ENCODE measurements at regions not wholly inside any gene's neighbourhood (a gene's known extent, or its start where the extent isn't known, plus 50 kb on each side); places are given as distances from the start of the nearest gene placed in this dataset.
A peak's percentile ranks its signal among the peaks of the same experiment; 100 is the strongest.

GRCh38 chr15:98562331-98562937, 85.9 kb upstream of the IGF1R start:
- Histone ChIP-seq H3K27ac (no peak overlapping the region), H3K4me3 (no peak overlapping the region), H3K36me3 (no peaks in the 10 kb centered on the region), H3K9me3 (no peaks in the 10 kb centered on the region), H3K27me3 (no peaks in the 10 kb centered on the region), H3K4me1 (no peaks in the 10 kb centered on the region)
- no peak for DNase-seq (ENCODE audit: low spot score in 2 of 2)
- intact Hi-C loops (cut with DNase I), result no loop called here
- TF ChIP-seq, protein P1, sequence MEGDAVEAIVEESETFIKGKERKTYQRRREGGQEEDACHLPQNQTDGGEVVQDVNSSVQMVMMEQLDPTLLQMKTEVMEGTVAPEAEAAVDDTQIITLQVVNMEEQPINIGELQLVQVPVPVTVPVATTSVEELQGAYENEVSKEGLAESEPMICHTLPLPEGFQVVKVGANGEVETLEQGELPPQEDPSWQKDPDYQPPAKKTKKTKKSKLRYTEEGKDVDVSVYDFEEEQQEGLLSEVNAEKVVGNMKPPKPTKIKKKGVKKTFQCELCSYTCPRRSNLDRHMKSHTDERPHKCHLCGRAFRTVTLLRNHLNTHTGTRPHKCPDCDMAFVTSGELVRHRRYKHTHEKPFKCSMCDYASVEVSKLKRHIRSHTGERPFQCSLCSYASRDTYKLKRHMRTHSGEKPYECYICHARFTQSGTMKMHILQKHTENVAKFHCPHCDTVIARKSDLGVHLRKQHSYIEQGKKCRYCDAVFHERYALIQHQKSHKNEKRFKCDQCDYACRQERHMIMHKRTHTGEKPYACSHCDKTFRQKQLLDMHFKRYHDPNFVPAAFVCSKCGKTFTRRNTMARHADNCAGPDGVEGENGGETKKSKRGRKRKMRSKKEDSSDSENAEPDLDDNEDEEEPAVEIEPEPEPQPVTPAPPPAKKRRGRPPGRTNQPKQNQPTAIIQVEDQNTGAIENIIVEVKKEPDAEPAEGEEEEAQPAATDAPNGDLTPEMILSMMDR (IDR thresholded peaks at IDR 0.05), result no peak

GRCh38 chr15:98565566-98565965, 82.8 kb upstream of the IGF1R start:
- TF ChIP-seq, protein P1 (IDR thresholded peaks at IDR 0.05), result no peak
- intact Hi-C loops (cut with DNase I), result no loop called here
- Histone ChIP-seq H3K27ac (no peak overlapping the region), H3K36me3 (no peaks in the 10 kb centered on the region), H3K27me3 (no peaks in the 10 kb centered on the region), H3K4me3 (no peak overlapping the region), H3K9me3 (no peaks in the 10 kb centered on the region), H3K4me1 (no peaks in the 10 kb centered on the region)
- DNase-seq (ENCODE audit: low spot score in 2 of 2), result no peak

- H3K4me1 ChIP-seq, result no peaks in the 10 kb centered on the region
- H3K4me3 ChIP-seq, result no peak overlapping the region
- H3K27ac ChIP-seq, result no peak overlapping the region
- TF ChIP-seq, protein P1 (IDR thresholded peaks at IDR 0.05), result no peak
- no peak for DNase-seq (ENCODE audit: low spot score in 2 of 2)
- intact Hi-C loops (cut with DNase I), result no loop called here
- no peaks in the 10 kb centered on the region for H3K9me3 ChIP-seq
- no peaks in the 10 kb centered on the region for H3K27me3 ChIP-seq
- H3K36me3 ChIP-seq, result no peaks in the 10 kb centered on the region
Observed at GRCh38 chr15:98567951-98568350, 80.4 kb upstream of the IGF1R start.

GRCh38 chr15:98568382-98569017, 79.8 kb upstream of the IGF1R start:
- TF ChIP-seq, protein P1 (IDR thresholded peaks at IDR 0.05), result peak in 2 of 3 experiments; percentile 10 to 18
- Histone ChIP-seq H3K4me3 (no peak overlapping the region), H3K4me1 (no peaks in the 10 kb centered on the region), H3K9me3 (no peaks in the 10 kb centered on the region), H3K27ac (no peak overlapping the region), H3K27me3 (no peaks in the 10 kb centered on the region), H3K36me3 (no peaks in the 10 kb centered on the region)
- intact Hi-C loops (cut with DNase I), result no loop called here
- DNase-seq (ENCODE audit: low spot score in 2 of 2), result no peak

- no peak overlapping the region for H3K4me3 ChIP-seq
- H3K27ac ChIP-seq, result no peak overlapping the region
- H3K9me3 ChIP-seq, result no peaks in the 10 kb centered on the region
- H3K36me3 ChIP-seq, result no peaks in the 10 kb centered on the region
- no peaks in the 10 kb centered on the region for H3K27me3 ChIP-seq
- no peak for DNase-seq (ENCODE audit: low spot score in 2 of 2)
- intact Hi-C loops (cut with DNase I), result no loop called here
- H3K4me1 ChIP-seq, result no peaks in the 10 kb centered on the region
- TF ChIP-seq, protein P1 (IDR thresholded peaks at IDR 0.05), result no peak
Observed at GRCh38 chr15:98570119-98570518, 78.2 kb upstream of the IGF1R start.

Data from ascending aorta (tissue), 2 donors.